ENCODE measurements at regions not wholly inside any gene's neighbourhood (a gene's known extent, or its start where the extent isn't known, plus 50 kb on each side); places are given as distances from the start of the nearest gene placed in this dataset.

- intact Hi-C loops (cut with DNase I), result no loop called here
- Histone ChIP-seq H3K36me3 (replicated peaks in 1 of 2) (no peaks in the 10 kb centered on the region), H3K27ac (no peak overlapping the region), H3K9me3 (replicated peaks in 1 of 3) (no peaks in the 10 kb centered on the region), H3K4me3 (no peak overlapping the region), H3K27me3 (no peaks in the 10 kb centered on the region), H3K4me1 (replicated peaks in 1 of 2) (no peaks in the 10 kb centered on the region)
- WGBS, 4 donors, result 44 to 80% (median 59%) methylated on average over 1 of the region's 1 CpG
- DNase-seq, result no peak
- no peak for TF ChIP-seq POLR2A (IDR thresholded peaks at IDR 0.05)
- TF ChIP-seq, protein P1, sequence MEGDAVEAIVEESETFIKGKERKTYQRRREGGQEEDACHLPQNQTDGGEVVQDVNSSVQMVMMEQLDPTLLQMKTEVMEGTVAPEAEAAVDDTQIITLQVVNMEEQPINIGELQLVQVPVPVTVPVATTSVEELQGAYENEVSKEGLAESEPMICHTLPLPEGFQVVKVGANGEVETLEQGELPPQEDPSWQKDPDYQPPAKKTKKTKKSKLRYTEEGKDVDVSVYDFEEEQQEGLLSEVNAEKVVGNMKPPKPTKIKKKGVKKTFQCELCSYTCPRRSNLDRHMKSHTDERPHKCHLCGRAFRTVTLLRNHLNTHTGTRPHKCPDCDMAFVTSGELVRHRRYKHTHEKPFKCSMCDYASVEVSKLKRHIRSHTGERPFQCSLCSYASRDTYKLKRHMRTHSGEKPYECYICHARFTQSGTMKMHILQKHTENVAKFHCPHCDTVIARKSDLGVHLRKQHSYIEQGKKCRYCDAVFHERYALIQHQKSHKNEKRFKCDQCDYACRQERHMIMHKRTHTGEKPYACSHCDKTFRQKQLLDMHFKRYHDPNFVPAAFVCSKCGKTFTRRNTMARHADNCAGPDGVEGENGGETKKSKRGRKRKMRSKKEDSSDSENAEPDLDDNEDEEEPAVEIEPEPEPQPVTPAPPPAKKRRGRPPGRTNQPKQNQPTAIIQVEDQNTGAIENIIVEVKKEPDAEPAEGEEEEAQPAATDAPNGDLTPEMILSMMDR (IDR thresholded peaks at IDR 0.05), result peak in 2 of 6 experiments; percentile 8 to 10
Observed at GRCh38 chr17:33562792-33563191, 269.7 kb upstream of the ASIC2 start.

DNA sequence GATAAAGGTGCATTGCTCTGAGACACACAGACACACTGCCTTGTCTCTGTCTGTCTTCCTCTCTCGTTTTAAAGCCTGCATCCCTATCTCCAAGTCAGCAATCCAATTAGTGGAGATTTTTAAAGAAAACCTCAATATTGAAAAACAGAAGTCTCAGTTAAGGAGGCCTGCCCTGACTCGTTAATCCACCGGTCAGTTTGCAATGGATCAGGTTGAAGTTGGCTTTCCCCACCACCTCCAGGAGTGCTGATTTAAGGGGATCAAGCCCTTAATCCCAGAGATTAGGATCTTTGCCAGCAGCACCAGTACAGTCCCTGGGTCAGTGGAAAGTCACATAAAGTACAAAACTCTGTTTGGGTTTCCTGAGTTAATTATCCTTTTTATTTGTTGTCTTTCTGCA lies 271.1 kb upstream of the ASIC2 start:
- Histone ChIP-seq H3K36me3 (replicated peaks in 1 of 2) (no peaks in the 10 kb centered on the region), H3K4me3 (no peak overlapping the region), H3K27me3 (no peaks in the 10 kb centered on the region), H3K9me3 (replicated peaks in 1 of 3) (no peaks in the 10 kb centered on the region), H3K27ac (no peak overlapping the region), H3K4me1 (replicated peaks in 1 of 2) (no peaks in the 10 kb centered on the region)
- DNase-seq, result no peak
- TF ChIP-seq, protein P1 (IDR thresholded peaks at IDR 0.05), result no peak
- no peak for TF ChIP-seq POLR2A (IDR thresholded peaks at IDR 0.05)
- intact Hi-C loops (cut with DNase I), result no loop called here
- WGBS, 4 donors, result 50 to 66% (median 62%) methylated on average over 3 of the region's 3 CpGs

- 71 to 83% (median 80%) methylated on average over 3 of the region's 3 CpGs for WGBS, 4 donors
- TF ChIP-seq POLR2A (IDR thresholded peaks at IDR 0.05), result no peak
- TF ChIP-seq, protein P1 (IDR thresholded peaks at IDR 0.05), result no peak
- intact Hi-C loops (cut with DNase I), result no loop called here
- no peak for DNase-seq
- no peaks in the 10 kb centered on the region for H3K36me3 ChIP-seq (replicated peaks in 1 of 2)
- no peaks in the 10 kb centered on the region for H3K4me1 ChIP-seq (replicated peaks in 1 of 2)
- no peaks in the 10 kb centered on the region for H3K27me3 ChIP-seq
- no peak overlapping the region for H3K27ac ChIP-seq
- no peaks in the 10 kb centered on the region for H3K9me3 ChIP-seq (replicated peaks in 1 of 3)
- no peak overlapping the region for H3K4me3 ChIP-seq
Observed at GRCh38 chr17:33567223-33567622, 274.1 kb upstream of the ASIC2 start.

- Histone ChIP-seq H3K27ac (no peak overlapping the region), H3K9me3 (replicated peaks in 1 of 3) (no peaks in the 10 kb centered on the region), H3K27me3 (no peaks in the 10 kb centered on the region), H3K36me3 (replicated peaks in 1 of 2) (no peaks in the 10 kb centered on the region), H3K4me1 (replicated peaks in 1 of 2) (no peaks in the 10 kb centered on the region), H3K4me3 (no peak overlapping the region)
- WGBS, 4 donors, result 57 to 75% (median 65%) methylated on average over 2 to 3 of the region's 3 CpGs
- intact Hi-C loops (cut with DNase I), result no loop called here
- TF ChIP-seq, protein P1 (IDR thresholded peaks at IDR 0.05), result no peak
- no peak for TF ChIP-seq POLR2A (IDR thresholded peaks at IDR 0.05)
- DNase-seq, result no peak
Observed at GRCh38 chr17:33572615-33573014, 279.5 kb upstream of the ASIC2 start.
